Astrocyte of the cerebellum (primary cell): ENCODE measurements at regions not wholly inside any gene's neighbourhood (a gene's known extent, or its start where the extent isn't known, plus 50 kb on each side); places are given as distances from the start of the nearest gene placed in this dataset.

ENCODE experiments used
- DNase-seq: peaks from one replicate; pipeline ENCODE4 v3.0.0-alpha.2; 2011; ENCODE audit warnings: low read depth
- H3K4me3 ChIP-seq: 2 replicates; pipeline ENCODE4 v1.5.1; 2011; ENCODE audit warnings: mild to moderate bottlenecking, low read depth, low read length, moderate library complexity
- CTCF ChIP-seq: IDR thresholded peaks from 2 replicates; pipeline ENCODE4 v1.5.1; 2012; ENCODE audit warnings: low read length, low read depth, moderate library complexity, mild to moderate bottlenecking; ENCODE audit errors: missing control alignments
- in situ Hi-C: cut with HindIII; loops from 2 replicates; pipeline ENCODE4 v1.10.0; 2017; ENCODE audit warnings: low sequenced_read_pairs

GRCh38 chr16:24624102-24624501 is 84.7 kb downstream of the RBBP6 start:
- in situ Hi-C loops, result no loop called here
- H3K4me3 ChIP-seq, result no peak overlapping the region
- no peak for TF ChIP-seq CTCF
- no peak for DNase-seq

GRCh38 chr16:24626256-24626655 is 86.9 kb downstream of the RBBP6 start:
- in situ Hi-C loops, result no loop called here
- H3K4me3 ChIP-seq, result no peak overlapping the region
- TF ChIP-seq CTCF, result no peak
- DNase-seq, result no peak

- DNase-seq, result no peak
- in situ Hi-C loops, result loop anchor here (5.0 kb wide), 1 partner anchor 53 kb away; no protein-coding TSS in a partner anchor
- no peak overlapping the region for H3K4me3 ChIP-seq
- no peak for TF ChIP-seq CTCF
These were observed 94.5 kb upstream of the TNRC6A start for GRCh38 chr16:24634919-24635318.

GRCh38 chr16:24635900-24636610 is 93.4 kb upstream of the TNRC6A start:
- in situ Hi-C loops, result no loop called here
- peak; percentile 87 for DNase-seq
- no peak overlapping the region for H3K4me3 ChIP-seq
- no peak for TF ChIP-seq CTCF

GRCh38 chr16:24639769-24640168 is 89.7 kb upstream of the TNRC6A start:
- TF ChIP-seq CTCF, result no peak
- no peak overlapping the region for H3K4me3 ChIP-seq
- in situ Hi-C loops, result no loop called here
- DNase-seq, result no peak

GRCh38 chr16:24643489-24643888 is 86.0 kb upstream of the TNRC6A start:
- H3K4me3 ChIP-seq, result no peak overlapping the region
- no peak for TF ChIP-seq CTCF
- no peak for DNase-seq
- in situ Hi-C loops, result no loop called here
